Epithelial cell of esophagus (primary cell): ENCODE measurements at regions not wholly inside any gene's neighbourhood (a gene's known extent, or its start where the extent isn't known, plus 50 kb on each side); places are given as distances from the start of the nearest gene placed in this dataset.
A peak's percentile ranks its signal among the peaks of the same experiment; 100 is the strongest.

Source experiments
- DNase-seq: peaks from one replicate; pipeline ENCODE4 v3.0.0; 2010; ENCODE audit warnings: low read depth
- H3K4me3 ChIP-seq: 2 replicates; pipeline ENCODE4 v1.5.1; 2011; ENCODE audit warnings: mild to moderate bottlenecking, low read length, control low read depth
- TF ChIP-seq, protein P1 (sequence below): IDR thresholded peaks from 2 replicates; pipeline ENCODE4 v1.5.1; 2011; ENCODE audit warnings: low read depth, mild to moderate bottlenecking, low read length, control low read depth, inconsistent platforms; ENCODE audit not compliant: insufficient read depth; ENCODE audit errors: missing control alignments

DNA sequence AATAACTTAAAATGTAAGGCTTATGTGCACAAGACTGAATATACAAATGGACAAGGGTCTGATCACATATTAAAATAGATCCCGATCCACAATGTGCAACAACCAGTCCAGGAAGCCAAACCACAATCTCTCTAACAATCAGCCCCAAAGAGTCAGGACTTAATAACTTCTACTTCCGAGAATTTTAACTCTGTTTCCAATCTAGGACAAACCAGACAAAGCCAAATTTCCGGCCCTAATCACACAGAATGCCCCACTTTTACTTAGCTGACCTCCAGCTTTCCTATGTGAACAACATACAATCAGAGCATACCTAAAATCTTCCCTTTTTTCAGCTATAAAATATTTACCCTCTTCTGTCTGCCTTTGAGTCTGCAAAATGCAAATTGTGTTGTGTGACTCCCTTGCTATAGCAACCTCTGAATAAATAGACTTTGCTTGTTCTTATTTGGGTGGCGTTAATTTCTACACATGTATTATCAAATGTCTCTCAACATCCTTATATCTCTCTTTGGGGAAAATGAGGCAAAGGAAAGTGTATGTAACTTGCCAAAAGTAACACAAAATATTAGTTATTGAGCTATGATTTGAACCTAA is 381.9 kb upstream of the MC4R start:
- no peak for DNase-seq
- TF ChIP-seq, protein P1, sequence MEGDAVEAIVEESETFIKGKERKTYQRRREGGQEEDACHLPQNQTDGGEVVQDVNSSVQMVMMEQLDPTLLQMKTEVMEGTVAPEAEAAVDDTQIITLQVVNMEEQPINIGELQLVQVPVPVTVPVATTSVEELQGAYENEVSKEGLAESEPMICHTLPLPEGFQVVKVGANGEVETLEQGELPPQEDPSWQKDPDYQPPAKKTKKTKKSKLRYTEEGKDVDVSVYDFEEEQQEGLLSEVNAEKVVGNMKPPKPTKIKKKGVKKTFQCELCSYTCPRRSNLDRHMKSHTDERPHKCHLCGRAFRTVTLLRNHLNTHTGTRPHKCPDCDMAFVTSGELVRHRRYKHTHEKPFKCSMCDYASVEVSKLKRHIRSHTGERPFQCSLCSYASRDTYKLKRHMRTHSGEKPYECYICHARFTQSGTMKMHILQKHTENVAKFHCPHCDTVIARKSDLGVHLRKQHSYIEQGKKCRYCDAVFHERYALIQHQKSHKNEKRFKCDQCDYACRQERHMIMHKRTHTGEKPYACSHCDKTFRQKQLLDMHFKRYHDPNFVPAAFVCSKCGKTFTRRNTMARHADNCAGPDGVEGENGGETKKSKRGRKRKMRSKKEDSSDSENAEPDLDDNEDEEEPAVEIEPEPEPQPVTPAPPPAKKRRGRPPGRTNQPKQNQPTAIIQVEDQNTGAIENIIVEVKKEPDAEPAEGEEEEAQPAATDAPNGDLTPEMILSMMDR: no peak
- no peak overlapping the region for H3K4me3 ChIP-seq

GRCh38 chr18:60755134-60755533 is 382.6 kb upstream of the MC4R start:
- H3K4me3 ChIP-seq: no peak overlapping the region
- DNase-seq: no peak
- TF ChIP-seq, protein P1: no peak

DNA sequence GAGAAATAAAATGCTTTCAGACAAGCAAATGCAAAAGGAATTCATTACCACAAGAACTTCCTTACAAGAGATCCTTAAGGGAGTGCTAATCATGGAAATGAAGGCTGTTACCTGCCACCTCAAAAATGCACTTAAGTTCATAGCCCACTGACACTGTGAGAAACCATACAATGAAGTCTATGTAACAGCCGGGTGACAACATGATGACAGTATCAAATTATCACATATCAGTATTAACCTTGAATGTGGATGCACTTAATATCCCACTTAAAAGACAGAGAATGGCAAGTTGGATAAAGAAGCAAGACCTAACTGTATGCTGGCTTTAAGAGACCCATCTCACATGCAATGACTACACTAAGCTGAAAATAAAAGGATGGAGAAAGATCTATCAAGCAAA is 403.4 kb upstream of the MC4R start:
- TF ChIP-seq, protein P1: no peak
- H3K4me3 ChIP-seq: no peak overlapping the region
- DNase-seq: no peak

DNA sequence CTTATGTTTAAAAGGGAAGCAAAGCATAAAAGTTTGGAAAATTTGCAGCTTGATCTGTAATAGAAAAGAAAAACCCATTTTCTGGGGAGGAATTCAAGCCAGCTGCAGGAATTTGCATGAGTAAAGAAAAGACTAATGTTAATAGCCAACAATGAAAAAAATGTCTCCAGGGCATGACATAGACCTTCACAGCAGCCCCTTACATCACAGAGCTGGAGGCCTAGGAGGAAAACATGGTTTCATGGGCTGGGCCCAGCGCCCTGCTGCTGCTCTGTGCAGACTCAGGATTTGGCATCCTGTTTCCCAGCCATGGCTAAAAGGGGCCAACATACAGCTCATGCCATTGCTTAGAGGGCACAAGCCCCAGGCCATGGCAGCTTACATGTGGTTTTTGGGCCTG is 411.6 kb upstream of the MC4R start:
- TF ChIP-seq, protein P1: no peak
- DNase-seq: no peak
- H3K4me3 ChIP-seq: no peak overlapping the region

DNA sequence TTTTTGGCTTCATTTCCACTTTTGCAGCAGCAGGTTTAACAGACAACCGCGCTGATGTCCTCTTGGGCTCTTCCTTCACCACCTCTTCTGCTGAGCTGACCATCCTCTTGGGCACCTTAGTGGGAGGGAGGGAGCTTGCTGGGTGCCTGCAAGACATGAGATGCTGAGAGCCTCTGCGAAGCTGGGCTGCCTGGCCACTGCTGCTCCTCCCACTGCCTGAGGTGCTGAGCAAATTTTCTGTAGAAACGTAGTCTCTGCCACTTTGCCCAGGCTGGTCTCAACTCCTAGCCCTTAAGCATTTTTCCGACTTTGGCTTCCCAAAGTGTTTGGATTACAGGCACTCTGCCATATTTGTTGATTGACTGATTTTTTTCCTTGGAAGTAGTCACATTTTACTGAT is 422.2 kb upstream of the MC4R start:
- TF ChIP-seq, protein P1: no peak
- DNase-seq: no peak
- H3K4me3 ChIP-seq: no peak overlapping the region

DNA sequence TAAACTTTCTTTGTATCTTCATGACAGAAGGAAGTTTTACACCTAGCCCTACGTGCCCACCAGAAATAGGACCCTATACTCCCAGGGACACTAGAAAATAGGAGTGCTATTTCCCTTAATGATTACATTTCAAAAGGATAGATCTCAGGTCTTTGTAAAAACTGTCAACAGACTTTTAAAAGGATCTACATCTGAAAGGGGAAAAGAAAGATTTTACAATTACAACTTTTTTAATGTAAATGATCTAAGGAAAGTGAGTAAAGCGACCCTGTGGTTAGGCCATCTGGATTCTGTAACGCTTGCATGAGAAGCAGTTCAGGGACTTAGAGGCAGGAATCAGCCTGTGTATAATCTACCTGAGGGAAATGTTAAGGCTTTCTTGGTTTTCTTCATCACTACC is 431.8 kb upstream of the MC4R start:
- H3K4me3 ChIP-seq: no peak overlapping the region
- TF ChIP-seq, protein P1: no peak
- no peak for DNase-seq

- peak; percentile 42 for DNase-seq
- TF ChIP-seq, protein P1: no peak
- no peak overlapping the region for H3K4me3 ChIP-seq
Measured at GRCh38 chr18:60809937-60810336, 437.4 kb upstream of the MC4R start.
